GM23338 (cell line): ENCODE measurements at regions not wholly inside any gene's neighbourhood (a gene's known extent, or its start where the extent isn't known, plus 50 kb on each side); places are given as distances from the start of the nearest gene placed in this dataset.

Experiments used
- ATAC-seq: fragments of 200-7000 bp; cut with Tn5 transposase; 3 replicates; pipeline ENCODE4 v1.9.1; 2020
- DNase-seq: peaks from one replicate; pipeline ENCODE4 v3.0.0-alpha.2; 2015; ENCODE audit warnings: low spot score
- H2AFZ ChIP-seq: fragments of 200-600 bp; sonication (generic); 2 replicates; pipeline ENCODE4 v1.8.0; 2016; ENCODE audit warnings: antibody characterized with exemption, mild to moderate bottlenecking, moderate library complexity
- H3F3A ChIP-seq: fragments of 200-600 bp; sonication (generic); replicated peaks from 2 replicates; pipeline ENCODE4 v1.8.0; 2017; ENCODE audit warnings: antibody characterized with exemption, mixed run types, low read depth
- H3K27ac ChIP-seq: fragments of 200-600 bp; sonication (generic); 2 replicates; pipeline ENCODE4 v1.6.1; 2016; ENCODE audit warnings: low read depth
- H3K27me3 ChIP-seq: fragments of 200-600 bp; sonication (generic); 2 replicates; pipeline ENCODE4 v1.8.0; 2016; ENCODE audit warnings: mild to moderate bottlenecking, mixed run types, moderate library complexity; ENCODE audit not compliant: insufficient read depth
- H3K36me3 ChIP-seq: fragments of 200-600 bp; sonication (generic); 2 replicates; pipeline ENCODE4 v1.8.0; 2016; ENCODE audit warnings: mild to moderate bottlenecking; ENCODE audit not compliant: insufficient read depth
- H3K4me1 ChIP-seq: fragments of 200-600 bp; sonication (generic); 2 replicates; pipeline ENCODE4 v1.8.0; 2016; ENCODE audit warnings: mild to moderate bottlenecking, moderate library complexity; ENCODE audit not compliant: insufficient read depth
- H3K4me2 ChIP-seq: fragments of 200-600 bp; sonication (generic); 2 replicates; pipeline ENCODE4 v1.7.1; 2017; ENCODE audit warnings: mixed run types
- H3K4me3 ChIP-seq: fragments of 200-600 bp; sonication (generic); 2 replicates; pipeline ENCODE4 v1.6.1; 2016; ENCODE audit warnings: mixed run types
- H3K79me2 ChIP-seq: fragments of 200-600 bp; sonication (generic); replicated peaks from 2 replicates; pipeline ENCODE4 v1.8.0; 2017; ENCODE audit warnings: mild to moderate bottlenecking; ENCODE audit not compliant: insufficient read depth
- H3K9me2 ChIP-seq: fragments of 200-600 bp; sonication (generic); 2 replicates; pipeline ENCODE4 v1.8.0; 2017; ENCODE audit not compliant: insufficient read depth
- H4K20me1 ChIP-seq: fragments of 200-600 bp; sonication (generic); replicated peaks from 2 replicates; pipeline ENCODE4 v1.8.0; 2017; ENCODE audit warnings: mild to moderate bottlenecking; ENCODE audit not compliant: insufficient read depth
- H3K27ac Mint-ChIP-seq: 2 replicates; pipeline ENCODE4 v1.8.0; 2020; ENCODE audit warnings: inconsistent platforms, mild to moderate bottlenecking, moderate library complexity, mixed read lengths
- H3K27me3 Mint-ChIP-seq: 3 replicates; pipeline ENCODE4 v1.8.0; 2022; ENCODE audit warnings: low read depth, mild to moderate bottlenecking, moderate library complexity, mixed read lengths, inconsistent platforms; ENCODE audit not compliant: insufficient read depth, poor library complexity
- H3K36me3 Mint-ChIP-seq: 3 replicates; pipeline ENCODE4 v1.8.0; 2021; ENCODE audit warnings: low read depth, mild to moderate bottlenecking, inconsistent platforms, moderate library complexity, mixed read lengths
- H3K4me1 Mint-ChIP-seq: 3 replicates; pipeline ENCODE4 v1.8.0; 2020; ENCODE audit warnings: mild to moderate bottlenecking, inconsistent platforms, mixed read lengths
- H3K4me3 Mint-ChIP-seq: 3 replicates; pipeline ENCODE4 v1.8.0; 2021; ENCODE audit warnings: moderate library complexity, mild to moderate bottlenecking, inconsistent platforms, mixed read lengths
- H3K9me3 Mint-ChIP-seq: 3 replicates; pipeline ENCODE4 v1.8.0; 2020; ENCODE audit warnings: moderate library complexity, mild to moderate bottlenecking, inconsistent platforms, mixed read lengths
- CREB1 ChIP-seq: fragments of 250-450 bp; sonication (Bioruptor Pico); IDR thresholded peaks from 2 replicates; pipeline ENCODE4 v1.5.0; 2020; ENCODE audit warnings: low read depth, mild to moderate bottlenecking, moderate library complexity
- EZH2 ChIP-seq: fragments of 200-600 bp; sonication (generic); IDR thresholded peaks from one replicate; pipeline ENCODE4 v1.8.0; 2017; ENCODE audit warnings: antibody characterized with exemption, mild to moderate bottlenecking, low read depth; ENCODE audit not compliant: unreplicated experiment
- EZH2phosphoT487 ChIP-seq: fragments of 200-600 bp; sonication (generic); IDR thresholded peaks from one replicate; pipeline ENCODE4 v1.8.1; 2018; ENCODE audit warnings: antibody characterized with exemption; ENCODE audit not compliant: unreplicated experiment
- JUNB ChIP-seq: IDR thresholded peaks from one replicate; pipeline ENCODE4 v1.6.1; 2016; ENCODE audit warnings: antibody characterized with exemption; ENCODE audit not compliant: unreplicated experiment
- NANOG ChIP-seq: IDR thresholded peaks from 2 replicates; pipeline ENCODE4 v1.6.1; 2016; ENCODE audit warnings: antibody characterized with exemption, borderline replicate concordance
- POLR2AphosphoS5 ChIP-seq: IDR thresholded peaks from 2 replicates; pipeline ENCODE4 v1.6.1; 2016; ENCODE audit warnings: antibody characterized with exemption, low read depth
- STAT1 ChIP-seq: IDR thresholded peaks from one replicate; pipeline ENCODE4 v1.6.1; 2016; ENCODE audit warnings: antibody characterized with exemption; ENCODE audit not compliant: unreplicated experiment
- ZNF114 ChIP-seq: fragments of 250-450 bp; sonication (Bioruptor Pico); IDR thresholded peaks from 2 replicates; pipeline ENCODE4 v1.5.0; 2020; ENCODE audit warnings: mild to moderate bottlenecking, moderate library complexity
- ZNF331 ChIP-seq: fragments of 250-450 bp; sonication (Bioruptor Pico); IDR thresholded peaks from 2 replicates; pipeline ENCODE4 v1.5.0; 2020; ENCODE audit warnings: low read depth, mild to moderate bottlenecking, moderate library complexity
- TF ChIP-seq, protein P1 (sequence below), 2 experiments: fragments of 200-600 bp in 1 of 2; sonication (generic) in 1 of 2; conservative IDR thresholded peaks; 2 replicates each; pipeline versions ENCODE4 v1.5.1 to v1.6.1; 2016 to 2017; ENCODE audit warnings: antibody characterized with exemption in 2 of 2, low read depth in 2 of 2, mild to moderate bottlenecking in 2 of 2, moderate library complexity in 1 of 2
- TF ChIP-seq, protein P2 (sequence below): IDR thresholded peaks from 2 replicates; pipeline ENCODE4 v1.6.1; 2016; ENCODE audit warnings: antibody characterized with exemption
- TF ChIP-seq, protein P3 (sequence below): fragments of 250-450 bp; sonication (Bioruptor Pico); IDR thresholded peaks from 2 replicates; pipeline ENCODE4 v1.5.0; 2020; ENCODE audit warnings: mild to moderate bottlenecking, moderate library complexity
- TF ChIP-seq, protein P4 (sequence below): IDR thresholded peaks from one replicate; pipeline ENCODE4 v1.6.1; 2018; ENCODE audit warnings: antibody characterized with exemption; ENCODE audit not compliant: unreplicated experiment

DNA sequence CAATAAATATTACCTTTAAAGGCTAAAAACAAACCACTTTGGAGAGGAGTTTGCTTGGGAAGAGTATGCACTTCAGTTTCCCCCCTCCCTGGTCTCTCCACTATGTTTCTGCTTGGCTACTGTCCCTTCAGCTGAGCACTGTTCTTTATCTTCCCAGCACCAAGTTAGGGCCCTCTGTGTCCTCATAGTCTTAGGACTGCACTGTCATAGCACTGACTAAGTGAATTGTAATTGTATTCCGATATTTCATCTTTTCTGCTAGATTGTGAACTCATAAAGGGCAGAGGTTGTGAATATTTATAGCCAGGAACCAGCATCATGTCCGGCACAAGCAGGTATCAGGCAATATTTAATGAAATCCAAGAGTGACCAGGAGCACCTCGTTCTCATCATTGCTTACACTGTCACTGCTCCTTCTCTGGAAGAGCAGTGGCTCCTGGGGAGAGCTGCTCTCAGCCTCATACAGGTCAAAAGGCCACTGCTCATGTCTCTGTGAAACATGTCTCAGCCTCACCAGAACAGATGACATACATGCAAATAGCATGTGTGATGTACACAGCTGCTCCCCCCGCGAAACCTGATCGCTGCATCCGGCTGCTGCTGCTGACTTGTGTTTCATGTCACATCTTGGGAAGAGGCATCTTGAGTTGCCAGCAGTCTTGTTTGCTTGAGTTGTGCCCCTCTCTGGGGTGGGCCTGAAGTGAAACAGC lies 279.7 kb upstream of the MSX2 start:
- ATAC-seq (no peak), DNase-seq (no peak)
- TF ChIP-seq NANOG, result no peak
- no peak for TF ChIP-seq EZH2
- TF ChIP-seq, protein P1, sequence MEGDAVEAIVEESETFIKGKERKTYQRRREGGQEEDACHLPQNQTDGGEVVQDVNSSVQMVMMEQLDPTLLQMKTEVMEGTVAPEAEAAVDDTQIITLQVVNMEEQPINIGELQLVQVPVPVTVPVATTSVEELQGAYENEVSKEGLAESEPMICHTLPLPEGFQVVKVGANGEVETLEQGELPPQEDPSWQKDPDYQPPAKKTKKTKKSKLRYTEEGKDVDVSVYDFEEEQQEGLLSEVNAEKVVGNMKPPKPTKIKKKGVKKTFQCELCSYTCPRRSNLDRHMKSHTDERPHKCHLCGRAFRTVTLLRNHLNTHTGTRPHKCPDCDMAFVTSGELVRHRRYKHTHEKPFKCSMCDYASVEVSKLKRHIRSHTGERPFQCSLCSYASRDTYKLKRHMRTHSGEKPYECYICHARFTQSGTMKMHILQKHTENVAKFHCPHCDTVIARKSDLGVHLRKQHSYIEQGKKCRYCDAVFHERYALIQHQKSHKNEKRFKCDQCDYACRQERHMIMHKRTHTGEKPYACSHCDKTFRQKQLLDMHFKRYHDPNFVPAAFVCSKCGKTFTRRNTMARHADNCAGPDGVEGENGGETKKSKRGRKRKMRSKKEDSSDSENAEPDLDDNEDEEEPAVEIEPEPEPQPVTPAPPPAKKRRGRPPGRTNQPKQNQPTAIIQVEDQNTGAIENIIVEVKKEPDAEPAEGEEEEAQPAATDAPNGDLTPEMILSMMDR (conservative IDR thresholded peaks at IDR 0.05; ENCODE audit: low read depth in 2 of 2), result no peak
- no peak for TF ChIP-seq CREB1 (CRISPR knock-in tag)
- TF ChIP-seq ZNF331 (CRISPR knock-in tag), result no peak
- TF ChIP-seq, protein P2, sequence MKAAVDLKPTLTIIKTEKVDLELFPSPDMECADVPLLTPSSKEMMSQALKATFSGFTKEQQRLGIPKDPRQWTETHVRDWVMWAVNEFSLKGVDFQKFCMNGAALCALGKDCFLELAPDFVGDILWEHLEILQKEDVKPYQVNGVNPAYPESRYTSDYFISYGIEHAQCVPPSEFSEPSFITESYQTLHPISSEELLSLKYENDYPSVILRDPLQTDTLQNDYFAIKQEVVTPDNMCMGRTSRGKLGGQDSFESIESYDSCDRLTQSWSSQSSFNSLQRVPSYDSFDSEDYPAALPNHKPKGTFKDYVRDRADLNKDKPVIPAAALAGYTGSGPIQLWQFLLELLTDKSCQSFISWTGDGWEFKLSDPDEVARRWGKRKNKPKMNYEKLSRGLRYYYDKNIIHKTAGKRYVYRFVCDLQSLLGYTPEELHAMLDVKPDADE, result no peak
- no peak for TF ChIP-seq STAT1
- TF ChIP-seq ZNF114 (CRISPR knock-in tag), result no peak
- TF ChIP-seq, protein P3, sequence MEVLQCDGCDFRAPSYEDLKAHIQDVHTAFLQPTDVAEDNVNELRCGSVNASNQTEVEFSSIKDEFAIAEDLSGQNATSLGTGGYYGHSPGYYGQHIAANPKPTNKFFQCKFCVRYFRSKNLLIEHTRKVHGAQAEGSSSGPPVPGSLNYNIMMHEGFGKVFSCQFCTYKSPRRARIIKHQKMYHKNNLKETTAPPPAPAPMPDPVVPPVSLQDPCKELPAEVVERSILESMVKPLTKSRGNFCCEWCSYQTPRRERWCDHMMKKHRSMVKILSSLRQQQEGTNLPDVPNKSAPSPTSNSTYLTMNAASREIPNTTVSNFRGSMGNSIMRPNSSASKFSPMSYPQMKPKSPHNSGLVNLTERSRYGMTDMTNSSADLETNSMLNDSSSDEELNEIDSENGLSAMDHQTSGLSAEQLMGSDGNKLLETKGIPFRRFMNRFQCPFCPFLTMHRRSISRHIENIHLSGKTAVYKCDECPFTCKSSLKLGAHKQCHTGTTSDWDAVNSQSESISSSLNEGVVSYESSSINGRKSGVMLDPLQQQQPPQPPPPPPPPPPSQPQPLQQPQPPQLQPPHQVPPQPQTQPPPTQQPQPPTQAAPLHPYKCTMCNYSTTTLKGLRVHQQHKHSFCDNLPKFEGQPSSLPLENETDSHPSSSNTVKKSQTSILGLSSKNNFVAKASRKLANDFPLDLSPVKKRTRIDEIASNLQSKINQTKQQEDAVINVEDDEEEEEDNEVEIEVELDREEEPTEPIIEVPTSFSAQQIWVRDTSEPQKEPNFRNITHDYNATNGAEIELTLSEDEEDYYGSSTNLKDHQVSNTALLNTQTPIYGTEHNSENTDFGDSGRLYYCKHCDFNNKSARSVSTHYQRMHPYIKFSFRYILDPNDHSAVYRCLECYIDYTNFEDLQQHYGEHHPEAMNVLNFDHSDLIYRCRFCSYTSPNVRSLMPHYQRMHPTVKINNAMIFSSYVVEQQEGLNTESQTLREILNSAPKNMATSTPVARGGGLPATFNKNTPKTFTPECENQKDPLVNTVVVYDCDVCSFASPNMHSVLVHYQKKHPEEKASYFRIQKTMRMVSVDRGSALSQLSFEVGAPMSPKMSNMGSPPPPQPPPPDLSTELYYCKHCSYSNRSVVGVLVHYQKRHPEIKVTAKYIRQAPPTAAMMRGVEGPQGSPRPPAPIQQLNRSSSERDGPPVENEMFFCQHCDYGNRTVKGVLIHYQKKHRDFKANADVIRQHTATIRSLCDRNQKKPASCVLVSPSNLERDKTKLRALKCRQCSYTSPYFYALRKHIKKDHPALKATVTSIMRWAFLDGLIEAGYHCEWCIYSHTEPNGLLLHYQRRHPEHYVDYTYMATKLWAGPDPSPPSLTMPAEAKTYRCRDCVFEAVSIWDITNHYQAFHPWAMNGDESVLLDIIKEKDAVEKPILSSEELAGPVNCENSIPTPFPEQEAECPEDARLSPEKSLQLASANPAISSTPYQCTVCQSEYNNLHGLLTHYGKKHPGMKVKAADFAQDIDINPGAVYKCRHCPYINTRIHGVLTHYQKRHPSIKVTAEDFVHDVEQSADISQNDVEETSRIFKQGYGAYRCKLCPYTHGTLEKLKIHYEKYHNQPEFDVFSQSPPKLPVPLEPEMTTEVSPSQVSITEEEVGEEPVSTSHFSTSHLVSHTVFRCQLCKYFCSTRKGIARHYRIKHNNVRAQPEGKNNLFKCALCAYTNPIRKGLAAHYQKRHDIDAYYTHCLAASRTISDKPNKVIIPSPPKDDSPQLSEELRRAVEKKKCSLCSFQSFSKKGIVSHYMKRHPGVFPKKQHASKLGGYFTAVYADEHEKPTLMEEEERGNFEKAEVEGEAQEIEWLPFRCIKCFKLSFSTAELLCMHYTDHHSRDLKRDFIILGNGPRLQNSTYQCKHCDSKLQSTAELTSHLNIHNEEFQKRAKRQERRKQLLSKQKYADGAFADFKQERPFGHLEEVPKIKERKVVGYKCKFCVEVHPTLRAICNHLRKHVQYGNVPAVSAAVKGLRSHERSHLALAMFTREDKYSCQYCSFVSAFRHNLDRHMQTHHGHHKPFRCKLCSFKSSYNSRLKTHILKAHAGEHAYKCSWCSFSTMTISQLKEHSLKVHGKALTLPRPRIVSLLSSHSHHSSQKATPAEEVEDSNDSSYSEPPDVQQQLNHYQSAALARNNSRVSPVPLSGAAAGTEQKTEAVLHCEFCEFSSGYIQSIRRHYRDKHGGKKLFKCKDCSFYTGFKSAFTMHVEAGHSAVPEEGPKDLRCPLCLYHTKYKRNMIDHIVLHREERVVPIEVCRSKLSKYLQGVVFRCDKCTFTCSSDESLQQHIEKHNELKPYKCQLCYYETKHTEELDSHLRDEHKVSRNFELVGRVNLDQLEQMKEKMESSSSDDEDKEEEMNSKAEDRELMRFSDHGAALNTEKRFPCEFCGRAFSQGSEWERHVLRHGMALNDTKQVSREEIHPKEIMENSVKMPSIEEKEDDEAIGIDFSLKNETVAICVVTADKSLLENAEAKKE (CRISPR knock-in tag), result no peak
- TF ChIP-seq POLR2AphosphoS5, result no peak
- no peak for TF ChIP-seq EZH2phosphoT487
- TF ChIP-seq, protein P4, sequence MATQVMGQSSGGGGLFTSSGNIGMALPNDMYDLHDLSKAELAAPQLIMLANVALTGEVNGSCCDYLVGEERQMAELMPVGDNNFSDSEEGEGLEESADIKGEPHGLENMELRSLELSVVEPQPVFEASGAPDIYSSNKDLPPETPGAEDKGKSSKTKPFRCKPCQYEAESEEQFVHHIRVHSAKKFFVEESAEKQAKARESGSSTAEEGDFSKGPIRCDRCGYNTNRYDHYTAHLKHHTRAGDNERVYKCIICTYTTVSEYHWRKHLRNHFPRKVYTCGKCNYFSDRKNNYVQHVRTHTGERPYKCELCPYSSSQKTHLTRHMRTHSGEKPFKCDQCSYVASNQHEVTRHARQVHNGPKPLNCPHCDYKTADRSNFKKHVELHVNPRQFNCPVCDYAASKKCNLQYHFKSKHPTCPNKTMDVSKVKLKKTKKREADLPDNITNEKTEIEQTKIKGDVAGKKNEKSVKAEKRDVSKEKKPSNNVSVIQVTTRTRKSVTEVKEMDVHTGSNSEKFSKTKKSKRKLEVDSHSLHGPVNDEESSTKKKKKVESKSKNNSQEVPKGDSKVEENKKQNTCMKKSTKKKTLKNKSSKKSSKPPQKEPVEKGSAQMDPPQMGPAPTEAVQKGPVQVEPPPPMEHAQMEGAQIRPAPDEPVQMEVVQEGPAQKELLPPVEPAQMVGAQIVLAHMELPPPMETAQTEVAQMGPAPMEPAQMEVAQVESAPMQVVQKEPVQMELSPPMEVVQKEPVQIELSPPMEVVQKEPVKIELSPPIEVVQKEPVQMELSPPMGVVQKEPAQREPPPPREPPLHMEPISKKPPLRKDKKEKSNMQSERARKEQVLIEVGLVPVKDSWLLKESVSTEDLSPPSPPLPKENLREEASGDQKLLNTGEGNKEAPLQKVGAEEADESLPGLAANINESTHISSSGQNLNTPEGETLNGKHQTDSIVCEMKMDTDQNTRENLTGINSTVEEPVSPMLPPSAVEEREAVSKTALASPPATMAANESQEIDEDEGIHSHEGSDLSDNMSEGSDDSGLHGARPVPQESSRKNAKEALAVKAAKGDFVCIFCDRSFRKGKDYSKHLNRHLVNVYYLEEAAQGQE, result no peak
- TF ChIP-seq JUNB, result no peak
- Mint-ChIP-seq H3K27ac (no peak overlapping the region), H3K4me3 (no peak overlapping the region), H3K36me3 (no peaks in the 10 kb centered on the region; the same call in 2 of the 3 replicates), H3K27me3 (no peaks in the 10 kb centered on the region), H3K9me3 (peaks cover 3% of the 10 kb centered on the region; the same call in 1 of the 3 replicates), H3K4me1 (no peaks in the 10 kb centered on the region)
- Histone ChIP-seq H3K9me2 (no peaks in the 10 kb centered on the region), H2AFZ (no peak overlapping the region), H3K36me3 (no peaks in the 10 kb centered on the region), H3K4me2 (no peak overlapping the region), H3K4me1 (no peaks in the 10 kb centered on the region), H3K27ac (no peak overlapping the region), H4K20me1 (no peaks in the 10 kb centered on the region), H3K4me3 (no peak overlapping the region), H3K27me3 (no peaks in the 10 kb centered on the region), H3K79me2 (no peaks in the 10 kb centered on the region), H3F3A (no peaks in the 10 kb centered on the region)
